AG09319 (cell line): ENCODE measurements at regions not wholly inside any gene's neighbourhood (a gene's known extent, or its start where the extent isn't known, plus 50 kb on each side); places are given as distances from the start of the nearest gene placed in this dataset.

Source experiments
- DNase-seq: peaks from one replicate; pipeline ENCODE4 v3.0.0-alpha.2; 2010; ENCODE audit warnings: low read depth; ENCODE audit errors: extremely low read depth
- CTCF ChIP-seq: IDR thresholded peaks from 2 replicates; pipeline ENCODE4 v1.5.1; 2011; ENCODE audit warnings: low read depth, mild to moderate bottlenecking, inconsistent platforms, low read length, moderate library complexity

DNA sequence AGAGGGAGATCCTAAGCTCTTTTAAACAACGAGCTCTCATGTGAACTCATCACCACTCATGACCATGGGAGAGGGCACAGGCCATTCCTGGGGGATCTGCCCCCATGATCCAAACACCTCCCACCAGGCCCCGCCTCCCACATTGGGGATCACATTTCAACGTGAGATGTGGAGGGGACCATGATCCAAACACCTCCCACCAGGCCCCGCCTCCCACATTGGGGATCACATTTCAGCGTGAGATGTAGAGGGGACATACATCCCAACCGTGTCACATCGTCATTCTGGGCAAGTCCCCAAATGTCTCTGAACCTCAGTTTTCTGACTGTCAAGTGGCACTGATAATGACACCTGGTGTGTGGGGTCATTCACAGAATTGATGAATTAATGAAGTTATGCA lies 641.8 kb downstream of the CDH26 start:
- TF ChIP-seq CTCF = no peak
- no peak for DNase-seq

GRCh38 chr20:60624066-60624465 lies 628.0 kb upstream of the CDH4 start:
- TF ChIP-seq CTCF = no peak
- DNase-seq = no peak

DNA sequence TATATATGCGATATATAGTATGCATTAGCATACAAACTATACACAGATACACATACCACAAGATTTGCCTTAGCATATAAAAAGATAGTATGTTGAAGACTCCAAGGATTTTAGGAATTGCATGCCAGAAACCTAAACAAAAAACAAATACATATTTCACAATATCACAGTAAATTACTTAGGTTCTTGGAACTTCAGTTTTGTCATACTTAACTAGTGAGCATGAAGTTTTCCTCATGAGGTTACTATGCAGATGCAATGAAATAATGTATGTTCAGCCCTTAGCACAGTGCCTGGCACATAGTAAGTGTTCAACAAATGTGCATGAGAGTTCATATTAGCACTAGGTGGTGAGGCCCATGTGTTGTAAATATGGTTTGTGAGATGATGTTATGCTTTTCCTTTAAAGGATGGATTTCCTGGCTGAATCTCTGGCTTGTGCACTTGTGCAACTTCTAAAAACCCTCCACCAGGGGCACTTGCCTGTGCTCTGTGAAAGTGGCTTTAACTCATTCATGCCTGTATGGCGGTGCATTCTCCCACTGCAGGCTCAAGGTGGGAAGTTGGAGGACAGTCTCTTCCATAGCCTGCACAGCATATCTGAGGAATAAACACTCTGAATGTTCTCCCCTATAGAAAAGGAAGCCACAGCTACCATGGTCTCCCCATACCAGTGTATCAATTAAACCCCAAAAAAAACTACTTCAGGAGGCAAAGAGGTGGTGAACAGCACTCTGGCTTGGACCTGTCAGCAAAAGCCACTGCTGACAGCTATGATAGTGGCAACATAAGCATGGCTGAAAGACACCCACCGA lies 624.1 kb upstream of the CDH4 start:
- no peak for TF ChIP-seq CTCF
- no peak for DNase-seq

DNA sequence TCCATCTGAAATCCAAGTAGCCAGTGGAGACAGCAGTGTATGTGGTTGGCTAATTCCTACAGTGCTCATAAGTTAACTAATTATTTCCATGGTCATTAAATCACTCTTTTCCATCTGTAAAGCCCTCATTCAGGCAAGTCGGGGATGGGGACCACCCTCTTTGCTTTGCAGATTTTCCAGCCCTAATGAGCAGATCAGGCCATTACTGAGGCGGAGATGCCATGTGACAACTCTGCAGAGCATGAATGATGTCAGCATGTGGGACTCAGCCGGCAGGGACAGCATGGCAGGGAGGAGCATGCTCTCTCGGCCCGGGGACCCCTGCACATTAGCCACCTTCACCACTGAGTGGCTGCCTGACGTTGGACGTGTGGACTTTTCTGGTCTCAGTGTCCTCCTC lies 623.3 kb upstream of the CDH4 start:
- TF ChIP-seq CTCF = no peak
- no peak for DNase-seq

DNA sequence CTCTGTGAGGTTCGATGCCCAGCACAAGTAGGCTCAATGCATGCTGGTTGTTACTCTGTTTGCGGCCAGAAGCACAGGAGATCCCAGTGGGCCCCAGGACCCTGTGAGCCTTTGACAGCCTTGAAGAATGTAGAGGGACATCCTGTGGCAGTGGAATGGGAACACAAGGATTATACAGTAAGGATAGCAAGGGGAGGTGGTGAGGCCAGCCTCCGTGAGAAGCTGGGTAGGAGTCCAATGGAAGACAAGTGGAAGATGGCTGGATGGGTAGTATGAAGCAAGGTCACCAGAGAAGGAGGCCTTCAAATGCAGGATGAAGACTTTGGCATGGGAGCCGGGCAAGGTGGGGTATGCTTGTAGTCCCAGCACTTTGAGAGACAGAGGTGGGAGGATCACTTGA lies 622.9 kb upstream of the CDH4 start:
- TF ChIP-seq CTCF = no peak
- no peak for DNase-seq

DNA sequence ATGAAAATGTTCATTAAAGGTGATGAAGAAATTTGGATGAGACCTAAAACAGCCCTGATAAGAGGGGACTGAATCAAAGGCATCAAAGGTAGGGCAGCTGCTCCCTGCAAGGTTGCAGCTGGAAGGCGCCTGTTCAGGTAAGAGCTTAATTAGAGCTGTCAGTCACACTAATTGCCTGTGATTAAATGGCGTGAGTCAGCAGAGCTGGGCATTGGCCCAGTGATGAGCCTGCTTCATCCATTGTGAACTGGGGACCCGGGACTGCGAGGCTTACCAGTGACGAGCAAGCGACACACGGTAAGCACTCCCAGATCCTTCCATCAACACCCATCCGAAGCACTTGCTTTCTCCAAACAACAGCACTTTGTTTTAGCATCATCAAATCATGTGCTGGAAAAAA lies 621.5 kb upstream of the CDH4 start:
- no peak for DNase-seq
- no peak for TF ChIP-seq CTCF

- no peak for TF ChIP-seq CTCF
- DNase-seq = no peak
Measured at GRCh38 chr20:60631585-60632287, 620.3 kb upstream of the CDH4 start.
